ENCODE measurements at regions not wholly inside any gene's neighbourhood (a gene's known extent, or its start where the extent isn't known, plus 50 kb on each side); places are given as distances from the start of the nearest gene placed in this dataset.
"Not testable (repeated sequence)": the region's sequence is repeated elsewhere in the genome, so short reads cannot be mapped to it uniquely, and the experiment has no call there.

DNA sequence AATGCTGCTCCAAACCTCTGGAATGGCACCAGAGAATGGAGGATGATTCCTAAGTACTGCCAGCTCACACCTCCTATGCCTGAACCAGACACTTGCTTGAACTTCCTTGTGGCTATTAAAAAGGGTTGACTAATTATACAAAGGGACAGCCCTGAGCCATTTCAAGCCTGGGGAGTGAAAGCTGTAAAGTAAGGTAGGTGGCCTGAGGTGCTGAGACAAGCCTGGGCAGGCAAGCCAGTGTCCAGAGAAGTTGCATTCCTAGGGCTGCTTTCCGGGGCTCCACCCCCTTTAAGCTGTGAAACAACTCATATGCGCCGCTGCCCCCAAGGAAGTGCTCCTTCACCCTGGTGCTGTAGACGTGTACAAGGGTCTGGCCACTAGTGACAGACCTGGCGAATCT, 79.9 kb upstream of the SLC1A3 start:
- DNase-seq (ENCODE audit: low read depth) = no peak

DNA sequence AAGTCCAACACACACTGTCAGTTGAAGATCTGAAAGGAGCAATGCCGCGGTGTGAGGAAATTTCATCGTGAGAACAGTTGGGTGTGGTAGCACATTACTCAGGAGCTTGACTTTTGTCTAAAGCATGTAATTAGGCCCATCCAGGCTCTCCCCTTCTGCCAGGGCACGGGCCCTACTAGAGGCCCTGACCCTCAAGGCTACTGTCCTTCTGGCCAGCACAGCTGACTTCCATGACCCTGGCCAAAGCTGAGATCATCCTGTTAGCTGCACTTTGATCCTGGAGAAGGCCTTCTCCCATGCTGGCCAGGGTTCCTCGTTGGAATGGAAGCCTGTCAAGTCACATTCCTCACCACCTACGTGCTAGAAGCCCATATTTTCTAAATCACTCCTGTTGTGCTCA, 77.8 kb upstream of the SLC1A3 start:
- no peak for DNase-seq (ENCODE audit: low read depth)

DNA sequence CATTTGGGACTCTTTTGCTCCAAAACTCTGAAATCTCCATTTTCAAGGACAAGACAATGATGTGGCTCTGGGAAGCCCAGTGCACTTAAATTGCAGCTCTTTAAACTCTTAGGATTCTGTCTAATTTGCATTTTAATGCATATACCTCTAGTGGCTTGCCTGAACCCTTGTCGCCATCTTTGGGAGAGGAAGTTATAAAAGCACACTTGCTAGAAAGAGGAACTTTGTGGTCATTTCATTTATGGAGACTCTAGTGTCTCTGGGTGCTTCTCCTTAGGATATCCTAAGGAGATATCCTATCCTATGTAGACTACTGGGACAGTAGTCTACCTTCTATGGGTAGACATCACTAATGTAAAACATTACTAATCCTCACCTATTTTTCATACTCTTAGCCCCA, 77.3 kb upstream of the SLC1A3 start:
- no peak for DNase-seq (ENCODE audit: low read depth)

- no peak for DNase-seq (ENCODE audit: low read depth)
These were observed 76.2 kb upstream of the SLC1A3 start for GRCh38 chr5:36530215-36530614.

DNA sequence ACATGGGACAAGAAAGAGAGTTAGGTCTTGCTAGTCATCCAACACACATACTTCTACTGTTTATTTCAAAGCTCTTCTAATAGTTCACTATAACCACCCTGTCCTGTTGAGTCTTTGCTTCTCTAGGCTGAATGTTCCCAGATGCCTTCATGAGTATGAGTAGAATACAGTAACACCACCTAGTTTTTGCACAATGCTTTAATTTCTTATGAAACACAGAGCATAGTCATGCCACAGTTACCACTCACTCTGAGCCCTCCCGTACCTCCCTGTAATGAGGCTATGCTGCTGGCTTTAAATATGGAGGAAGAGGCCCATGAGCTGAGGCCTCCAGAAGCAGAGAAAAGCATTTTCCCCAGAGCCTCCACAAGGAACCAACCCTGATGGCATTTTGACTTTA, 75.0 kb upstream of the SLC1A3 start:
- no peak for DNase-seq (ENCODE audit: low read depth)

GRCh38 chr5:36535378-36535777, 71.0 kb upstream of the SLC1A3 start:
- DNase-seq (ENCODE audit: low read depth) = no peak

- DNase-seq (ENCODE audit: low read depth) = no peak
These were observed 70.4 kb upstream of the SLC1A3 start for GRCh38 chr5:36535859-36536615.

DNA sequence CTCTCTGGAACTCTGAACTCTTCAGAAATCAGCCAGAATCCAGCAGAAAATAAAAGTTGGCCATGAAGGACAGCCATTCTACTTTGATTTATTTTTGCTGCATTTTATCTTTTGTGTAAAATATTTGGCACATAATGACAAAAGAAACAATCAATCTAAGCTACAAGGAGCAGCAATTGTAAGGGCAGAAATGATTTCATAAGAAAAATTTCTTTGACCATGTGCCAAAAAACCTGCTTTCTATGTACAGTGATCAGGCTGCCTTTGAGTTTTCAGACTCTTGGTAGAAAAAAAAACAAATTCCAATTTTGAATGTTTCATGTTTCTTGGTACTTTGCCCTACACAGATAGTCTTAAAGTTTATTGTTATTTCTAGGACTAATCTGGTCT, 69.8 kb upstream of the SLC1A3 start:
- no peak for DNase-seq (ENCODE audit: low read depth)

DNA sequence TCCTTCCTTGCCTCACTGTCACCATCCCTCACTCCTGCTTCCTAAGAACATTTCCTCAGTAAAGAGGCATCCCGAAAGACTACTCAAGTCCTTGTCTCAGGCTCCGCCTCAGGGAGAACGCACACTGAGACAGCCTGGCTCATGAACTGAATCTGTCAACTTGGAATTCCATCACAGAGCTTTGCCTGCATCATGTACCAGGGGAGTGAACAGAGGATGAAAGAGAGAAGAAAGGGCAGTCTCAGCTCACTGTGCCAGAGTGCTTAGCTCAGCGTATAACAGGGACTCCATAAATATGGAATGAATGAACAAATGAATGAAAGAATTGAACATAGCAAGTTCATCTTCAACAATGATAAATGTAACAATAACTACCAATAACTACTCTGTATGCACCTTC, 68.7 kb upstream of the SLC1A3 start:
- DNase-seq (ENCODE audit: low read depth) = no peak

GRCh38 chr5:36552651-36553393, 53.6 kb upstream of the SLC1A3 start:
- no peak for DNase-seq (ENCODE audit: low read depth)

DNA sequence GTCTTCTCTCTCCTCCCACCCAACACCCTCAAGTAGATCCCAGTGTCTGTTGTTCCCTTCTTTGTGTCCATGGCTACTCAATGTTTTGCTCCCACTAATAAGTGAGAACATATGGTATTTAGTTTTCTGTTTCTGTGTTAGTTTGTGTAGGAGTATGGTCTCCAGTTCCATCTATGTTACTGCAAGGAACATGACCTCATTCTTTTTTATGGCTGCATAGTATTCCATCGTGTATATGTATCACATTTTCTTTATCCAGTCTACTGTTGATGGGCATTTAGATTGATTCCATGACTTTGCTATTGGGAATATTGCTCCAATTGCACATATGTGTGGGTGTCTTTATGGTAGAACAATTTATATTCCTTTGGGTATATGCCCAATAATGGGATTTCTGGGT, 51.4 kb upstream of the SLC1A3 start:
- not testable (repeated sequence) for DNase-seq (ENCODE audit: low read depth)
